Tibial nerve (tissue), 4 donors: ENCODE measurements at regions not wholly inside any gene's neighbourhood (a gene's known extent, or its start where the extent isn't known, plus 50 kb on each side); places are given as distances from the start of the nearest gene placed in this dataset.

Experiments used
- CTCF ChIP-seq, 5 experiments: fragments of 200-600 bp in 3 of 5; fragments of 450-650 bp in 2 of 5; sonication (generic) in 3 of 5; IDR thresholded peaks; one replicate each; pipeline ENCODE4 v1.5.1; 2016 to 2019; ENCODE audit warnings: antibody characterized with exemption in 5 of 5, mild to moderate bottlenecking in 3 of 5, moderate library complexity in 2 of 5
- EP300 ChIP-seq, 2 donors: sonication (generic); formaldehyde crosslinking; IDR thresholded peaks; one replicate each; pipeline ENCODE4 v1.6.1; 2017; ENCODE audit warnings: antibody characterized with exemption in 2 of 2, mild to moderate bottlenecking in 1 of 2
- POLR2A ChIP-seq, 2 donors: fragments of 450-650 bp; IDR thresholded peaks; one replicate each; pipeline ENCODE4 v1.6.1; 2017; ENCODE audit warnings: antibody characterized with exemption in 2 of 2, mild to moderate bottlenecking in 2 of 2, moderate library complexity in 2 of 2

DNA sequence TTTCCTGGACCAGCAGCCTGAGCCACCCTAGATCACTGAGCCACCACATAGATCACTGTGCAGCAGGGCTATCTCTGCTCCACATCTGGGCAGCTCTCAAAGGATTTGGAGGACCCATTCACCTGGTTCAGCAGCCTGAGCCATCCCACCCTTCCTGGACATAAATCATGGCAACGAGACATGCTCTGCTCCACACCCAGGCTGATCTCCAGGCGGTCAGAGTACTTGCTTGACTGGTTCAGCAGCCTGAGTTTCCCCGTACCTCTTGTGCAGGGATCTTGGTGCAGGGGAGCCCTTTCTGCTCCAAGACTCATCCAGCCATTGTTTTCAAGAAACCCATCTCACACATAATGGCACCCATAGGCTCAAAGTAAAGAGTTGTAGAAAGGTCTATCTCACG is 195.3 kb downstream of the LIG4 start:
- TF ChIP-seq POLR2A (IDR thresholded peaks at IDR 0.05) = no peak
- TF ChIP-seq CTCF (IDR thresholded peaks at IDR 0.05) = no peak
- TF ChIP-seq EP300 (IDR thresholded peaks at IDR 0.05) = no peak
